ENCODE measurements at regions not wholly inside any gene's neighbourhood (a gene's known extent, or its start where the extent isn't known, plus 50 kb on each side); places are given as distances from the start of the nearest gene placed in this dataset.

DNA sequence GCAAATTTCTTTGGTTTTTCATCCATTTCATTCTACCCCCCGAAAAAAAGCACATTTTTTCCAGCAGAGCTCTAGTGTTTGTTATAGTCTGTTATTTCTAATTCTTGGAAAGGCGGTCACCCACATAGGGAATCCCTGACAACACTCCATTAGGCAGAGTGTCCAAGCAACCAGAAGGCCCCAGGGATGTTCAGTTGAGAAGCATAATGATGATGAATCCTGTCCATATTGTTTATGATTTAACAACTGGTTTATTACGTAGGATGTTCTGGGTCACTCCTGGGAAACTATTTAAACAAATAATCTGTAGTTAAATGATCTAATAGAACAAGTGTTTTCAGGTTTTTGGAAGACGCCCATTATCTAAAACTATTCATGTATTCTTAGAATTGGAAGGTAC, 388.7 kb downstream of the TNS1 start:
- TF ChIP-seq POLR2A (IDR thresholded peaks at IDR 0.05; ENCODE audit: low read length) (no peak), GATA1 (IDR thresholded peaks at IDR 0.05; ENCODE audit: low read depth, low read length) (no peak)
